COLO829 (cell line): ENCODE measurements at regions not wholly inside any gene's neighbourhood (a gene's known extent, or its start where the extent isn't known, plus 50 kb on each side); places are given as distances from the start of the nearest gene placed in this dataset.
"Not testable (repeated sequence)": the region's sequence is repeated elsewhere in the genome, so short reads cannot be mapped to it uniquely, and the experiment has no call there.

Experiments
- DNase-seq: peaks from one replicate; pipeline ENCODE4 v3.0.0; 2012; ENCODE audit warnings: low spot score

- DNase-seq = no peak
These were observed 260.3 kb downstream of the MYCN start for GRCh38 chr2:16200554-16201193.

GRCh38 chr2:16199882-16200553 is 259.7 kb downstream of the MYCN start:
- no peak for DNase-seq

GRCh38 chr2:16199241-16199640 is 258.9 kb downstream of the MYCN start:
- DNase-seq = not testable (repeated sequence)

- DNase-seq = no peak
These were observed 258.0 kb downstream of the MYCN start for GRCh38 chr2:16198166-16198912.

GRCh38 chr2:16197504-16198147 is 257.3 kb downstream of the MYCN start:
- no peak for DNase-seq

GRCh38 chr2:16196687-16197503 is 256.5 kb downstream of the MYCN start:
- DNase-seq = no peak

- no peak for DNase-seq
These were observed 255.3 kb downstream of the MYCN start for GRCh38 chr2:16195681-16196070.

GRCh38 chr2:16194931-16195680 is 254.8 kb downstream of the MYCN start:
- DNase-seq = no peak

GRCh38 chr2:16194530-16194929 is 254.2 kb downstream of the MYCN start:
- no peak for DNase-seq

GRCh38 chr2:16194096-16194390 is 253.7 kb downstream of the MYCN start:
- DNase-seq = no peak

- DNase-seq = no peak
These were observed 252.3 kb downstream of the MYCN start for GRCh38 chr2:16192416-16193216.

- no peak for DNase-seq
These were observed 251.3 kb downstream of the MYCN start for GRCh38 chr2:16191431-16192200.

- no peak for DNase-seq
These were observed 250.3 kb downstream of the MYCN start for GRCh38 chr2:16190446-16191270.

GRCh38 chr2:16189836-16190160 is 249.4 kb downstream of the MYCN start:
- no peak for DNase-seq

GRCh38 chr2:16189029-16189835 is 248.9 kb downstream of the MYCN start:
- DNase-seq = no peak

- no peak for DNase-seq
These were observed 248.0 kb downstream of the MYCN start for GRCh38 chr2:16188261-16188890.

- DNase-seq = no peak
These were observed 247.1 kb downstream of the MYCN start for GRCh38 chr2:16187482-16187817.
